Endothelial cell of umbilical vein (primary cell): ENCODE measurements at regions not wholly inside any gene's neighbourhood (a gene's known extent, or its start where the extent isn't known, plus 50 kb on each side); places are given as distances from the start of the nearest gene placed in this dataset.

ENCODE experiments used
- CTCF ChIP-seq, 2 donors: IDR thresholded peaks; 1 replicate in 1 of 2; 2 replicates in 1 of 2; pipeline ENCODE4 v1.5.1; 2011; ENCODE audit warnings: low read length in 2 of 2, mild to moderate bottlenecking in 2 of 2, moderate library complexity in 2 of 2, control low read depth in 1 of 2, inconsistent platforms in 1 of 2, low read depth in 1 of 2; ENCODE audit not compliant: insufficient read depth in 1 of 2; ENCODE audit errors: extremely low read depth in 1 of 2
- EZH2 ChIP-seq: IDR thresholded peaks from 2 replicates; pipeline ENCODE4 v1.6.1; 2012; ENCODE audit warnings: borderline replicate concordance, low read depth, mild to moderate bottlenecking, moderate library complexity, low read length, inconsistent platforms; ENCODE audit not compliant: severe bottlenecking

- TF ChIP-seq CTCF (IDR thresholded peaks at IDR 0.05; ENCODE audit: extremely low read depth in 1 of 2, insufficient read depth in 1 of 2, low read depth in 1 of 2, low read length in 2 of 2) (no peak), EZH2 (no peak)
Observed at GRCh38 chr9:23538067-23538402, 288.0 kb downstream of the ELAVL2 start.
